Spleen (tissue), 11 donors: ENCODE measurements at regions not wholly inside any gene's neighbourhood (a gene's known extent, or its start where the extent isn't known, plus 50 kb on each side); places are given as distances from the start of the nearest gene placed in this dataset.

Source experiments
- DNase-seq: peaks from one replicate; pipeline ENCODE4 v3.0.0-alpha.2; 2020
- H3K27ac ChIP-seq, 8 donors: fragments of 200-600 bp; sonication (generic) in 7 of 8; 1 replicate in 4 of 8; 2 replicates in 4 of 8; pipeline versions ENCODE4 v1.5.0 to v1.8.0; 2016 to 2021; ENCODE audit warnings: inconsistent platforms in 4 of 8, mild to moderate bottlenecking in 4 of 8, moderate library complexity in 1 of 8
- H3K27me3 ChIP-seq, 7 donors: fragments of 200-600 bp; sonication (generic) in 6 of 7; replicated peaks in 1 of 7; 1 replicate in 4 of 7; 2 replicates in 3 of 7; pipeline versions ENCODE4 v1.5.0 to v1.8.0; 2016 to 2021; ENCODE audit warnings: inconsistent platforms in 3 of 7, mild to moderate bottlenecking in 1 of 7
- H3K36me3 ChIP-seq, 6 donors: fragments of 200-600 bp; sonication (generic) in 5 of 6; 1 replicate in 4 of 6; 2 replicates in 2 of 6; pipeline versions ENCODE4 v1.5.0 to v1.8.0; 2016 to 2021; ENCODE audit warnings: inconsistent platforms in 2 of 6
- H3K4me1 ChIP-seq, 6 donors: fragments of 200-600 bp; sonication (generic) in 5 of 6; 1 replicate in 3 of 6; 2 replicates in 3 of 6; pipeline versions ENCODE4 v1.5.0 to v1.8.0; 2016 to 2021; ENCODE audit warnings: inconsistent platforms in 3 of 6
- H3K4me3 ChIP-seq, 8 donors: fragments of 200-600 bp; sonication (generic) in 7 of 8; 1 replicate in 4 of 8; 2 replicates in 4 of 8; pipeline versions ENCODE4 v1.5.0 to v1.8.0; 2016 to 2021; ENCODE audit warnings: inconsistent platforms in 4 of 8, mild to moderate bottlenecking in 4 of 8, moderate library complexity in 2 of 8
- H3K9me3 ChIP-seq, 8 donors: fragments of 200-600 bp; sonication (generic) in 7 of 8; 1 replicate in 4 of 8; 2 replicates in 4 of 8; pipeline versions ENCODE4 v1.5.0 to v1.8.0; 2016 to 2021; ENCODE audit warnings: inconsistent platforms in 4 of 8
- CTCF ChIP-seq, 11 experiments: fragments of 200-600 bp in 7 of 11; fragments of 450-650 bp in 4 of 11; sonication (generic) in 4 of 11; IDR thresholded peaks in 8 of 11; conservative IDR thresholded peaks in 3 of 11; 1 replicate in 7 of 11; 2 replicates in 4 of 11; pipeline versions ENCODE4 v1.4.0 to v1.8.0; 2016 to 2021; ENCODE audit warnings: antibody characterized with exemption in 11 of 11, inconsistent platforms in 4 of 11, mild to moderate bottlenecking in 1 of 11
- POLR2A ChIP-seq, 3 donors: fragments of 450-650 bp; IDR thresholded peaks; one replicate each; pipeline ENCODE4 v1.5.1; 2017; ENCODE audit warnings: antibody characterized with exemption in 3 of 3, mild to moderate bottlenecking in 1 of 3
- POLR2AphosphoS5 ChIP-seq, 3 donors: sonication (generic); formaldehyde crosslinking; IDR thresholded peaks; one replicate each; pipeline ENCODE4 v1.5.1; 2017; ENCODE audit warnings: antibody characterized with exemption in 3 of 3
- WGBS, 5 donors: extraction: QIAGEN DNeasy Blood & Tissue Kit in 3 of 5; methylation state at CpG; one replicate each; pipeline versions ENCODE4 v1.1.5 to v1.1.7; 2013 to 2018; 5-methylcytosine and 5-hydroxymethylcytosine counted together
- intact Hi-C: fragments of 100-400 bp; cut with DNase I; formaldehyde crosslinking; loops from one replicate; pipeline ENCODE4 v1.15.0; 2023; ENCODE audit warnings: low total_unique reads
- donor health status: healthy with polysubstance abuse.
- donor health status: DM: no; HTN: no; CAD: no; lungs with moderate emphysema.
- donor health status: DM: no; HTN: no; CAD: no.
- donor health status: Bipolar disorder and iron deficiency.
- donor health status: healthy.
- donor health status: DM: no; HTN: no; CAD: no.
- donor health status: DM: yes; HTN: yes; CAD: no.

- DNase-seq, result no peak
- H3K4me3 ChIP-seq, result no peak overlapping the region
- no peaks in the 10 kb centered on the region for H3K9me3 ChIP-seq
- H3K4me1 ChIP-seq, result peaks cover 0 to 4% (median 0%) of the 10 kb centered on the region in 6 donors
- no peaks in the 10 kb centered on the region for H3K27me3 ChIP-seq
- 86 to 96% (median 91%) methylated on average over 5 of the region's 5 CpGs for WGBS, 5 donors
- intact Hi-C loops, result no loop called here
- H3K36me3 ChIP-seq, result no peaks in the 10 kb centered on the region
- no peak overlapping the region for H3K27ac ChIP-seq
- TF ChIP-seq POLR2AphosphoS5 (IDR thresholded peaks at IDR 0.05), result no peak
- no peak for TF ChIP-seq CTCF (IDR thresholded peaks at IDR 0.05 in 8 of 11, conservative IDR thresholded peaks at IDR 0.05 in 3 of 11)
Observed at GRCh38 chr4:56118055-56118454, 169.3 kb downstream of the CEP135 start.

DNA sequence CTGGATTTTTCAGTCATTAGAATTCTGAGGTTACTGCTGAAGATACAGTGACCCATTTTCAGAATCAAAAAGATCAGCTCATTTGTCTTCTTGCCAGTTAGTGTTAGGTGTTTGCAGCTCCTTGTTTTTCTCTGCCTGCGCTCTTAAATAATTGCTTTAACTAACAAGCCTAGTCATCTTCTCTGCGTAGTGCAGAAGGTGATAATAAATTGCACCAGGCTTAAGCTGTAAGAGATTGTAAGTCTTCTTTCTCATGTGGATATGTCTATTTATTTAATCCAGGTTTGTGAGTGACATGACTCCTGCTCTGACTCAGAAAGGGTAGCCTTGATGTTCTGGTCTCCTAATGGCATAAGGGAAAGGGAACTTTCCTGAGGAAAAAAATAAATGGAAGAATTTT lies 167.2 kb downstream of the CEP135 start:
- intact Hi-C loops, result no loop called here
- Histone ChIP-seq H3K4me1 (peaks cover 0 to 4% (median 0%) of the 10 kb centered on the region in 6 donors), H3K9me3 (no peaks in the 10 kb centered on the region), H3K27ac (no peak overlapping the region), H3K36me3 (no peaks in the 10 kb centered on the region), H3K4me3 (no peak overlapping the region), H3K27me3 (no peaks in the 10 kb centered on the region)
- DNase-seq, result no peak
- 18 to 60% (median 55%) methylated on average over 2 of the region's 2 CpGs for WGBS, 5 donors
- TF ChIP-seq CTCF (IDR thresholded peaks at IDR 0.05 in 8 of 11, conservative IDR thresholded peaks at IDR 0.05 in 3 of 11) (no peak), POLR2A (IDR thresholded peaks at IDR 0.05) (no peak), POLR2AphosphoS5 (IDR thresholded peaks at IDR 0.05) (no peak)

GRCh38 chr4:56112377-56112776 lies 163.6 kb downstream of the CEP135 start:
- no peak overlapping the region for H3K4me3 ChIP-seq
- WGBS, 5 donors, result 78 to 95% (median 88%) methylated on average over 4 of the region's 4 CpGs
- no peak for TF ChIP-seq CTCF (IDR thresholded peaks at IDR 0.05 in 8 of 11, conservative IDR thresholded peaks at IDR 0.05 in 3 of 11)
- no peak for TF ChIP-seq POLR2A (IDR thresholded peaks at IDR 0.05)
- TF ChIP-seq POLR2AphosphoS5 (IDR thresholded peaks at IDR 0.05), result no peak

GRCh38 chr4:56106180-56107147 lies 157.7 kb downstream of the CEP135 start:
- Histone ChIP-seq H3K36me3 (no peaks in the 10 kb centered on the region), H3K27me3 (no peaks in the 10 kb centered on the region), H3K9me3 (no peaks in the 10 kb centered on the region), H3K27ac (peak overlapping the region in 4 of 8 donors; percentile 30 to 54 (median 34)), H3K4me1 (peaks cover 0 to 8% (median 0%) of the 10 kb centered on the region in 6 donors), H3K4me3 (no peak overlapping the region)
- intact Hi-C loops, result no loop called here
- DNase-seq, result no peak
- WGBS, 5 donors, result 80 to 86% (median 84%) methylated on average over 11 of the region's 11 CpGs
- no peak for TF ChIP-seq POLR2A (IDR thresholded peaks at IDR 0.05)
- no peak for TF ChIP-seq CTCF (IDR thresholded peaks at IDR 0.05 in 8 of 11, conservative IDR thresholded peaks at IDR 0.05 in 3 of 11)
- TF ChIP-seq POLR2AphosphoS5 (IDR thresholded peaks at IDR 0.05), result no peak

More at GRCh38 chr4:56112377-56112776, 163.6 kb downstream of the CEP135 start:
- no peaks in the 10 kb centered on the region for H3K9me3 ChIP-seq
- intact Hi-C loops, result no loop called here
- peaks cover 0 to 4% (median 0%) of the 10 kb centered on the region in 6 donors for H3K4me1 ChIP-seq
- no peaks in the 10 kb centered on the region for H3K36me3 ChIP-seq
- H3K27me3 ChIP-seq, result no peaks in the 10 kb centered on the region
- no peak overlapping the region for H3K27ac ChIP-seq
- DNase-seq, result no peak
